ENCODE measurements at regions not wholly inside any gene's neighbourhood (a gene's known extent, or its start where the extent isn't known, plus 50 kb on each side); places are given as distances from the start of the nearest gene placed in this dataset.

- Histone ChIP-seq H3K9ac (ENCODE audit: low read length) (no peak overlapping the region), H3K23ac (ENCODE audit: low read length in 2 of 2) (no peak overlapping the region), H3K4ac (ENCODE audit: low read depth in 1 of 2, low read length in 2 of 2) (no peak overlapping the region), H2BK15ac (ENCODE audit: low read depth, poor library complexity, severe bottlenecking) (no peak overlapping the region), H3K4me2 (ENCODE audit: low read length, poor library complexity, severe bottlenecking) (no peak overlapping the region), H2AK5ac (ENCODE audit: low read length, severe bottlenecking) (no peak overlapping the region), H3K36me3 (ENCODE audit: control insufficient read depth in 1 of 2, insufficient read depth in 2 of 2, low read depth in 1 of 2, low read length in 2 of 2) (no peaks in the 10 kb centered on the region), H3K79me1 (replicated peaks; ENCODE audit: low read length, poor library complexity, severe bottlenecking) (no peaks in the 10 kb centered on the region), H3K4me1 (ENCODE audit: control insufficient read depth, insufficient read depth, low read depth, low read length) (no peaks in the 10 kb centered on the region), H2BK120ac (ENCODE audit: low read depth, low read length) (no peak overlapping the region), H3K9me3 (ENCODE audit: control insufficient read depth, low read length) (peaks cover 12% of the 10 kb centered on the region), H3K14ac (ENCODE audit: low read length in 2 of 2) (no peak overlapping the region), H3K18ac (ENCODE audit: low read depth in 1 of 2, low read length in 2 of 2) (no peak overlapping the region), H4K8ac (ENCODE audit: low read length) (no peak overlapping the region), H4K91ac (ENCODE audit: low read length) (no peak overlapping the region), H2AFZ (ENCODE audit: low read depth, low read length) (no peak overlapping the region), H3K27me3 (ENCODE audit: control insufficient read depth in 1 of 2, insufficient read depth in 1 of 2, low read length in 2 of 2) (no peaks in the 10 kb centered on the region), H3K27ac (ENCODE audit: low read length, poor library complexity, severe bottlenecking) (no peak overlapping the region), H2BK5ac (ENCODE audit: low read depth, low read length, poor library complexity, severe bottlenecking) (no peak overlapping the region), H2BK12ac (ENCODE audit: low read length in 2 of 2) (no peak overlapping the region), H3K4me3 (ENCODE audit: insufficient read depth in 1 of 2, low read depth in 1 of 2, low read length in 2 of 2) (no peak overlapping the region)
- DNase-seq: no peak
- WGBS: 90% methylated on average over 3 of the region's 4 CpGs
Measured at GRCh38 chr13:71171740-71172139, 695.3 kb downstream of the DACH1 start.

GRCh38 chr13:71169180-71169579 is 697.8 kb downstream of the DACH1 start:
- Histone ChIP-seq H3K79me1 (replicated peaks; ENCODE audit: low read length, poor library complexity, severe bottlenecking) (no peaks in the 10 kb centered on the region), H3K23ac (ENCODE audit: low read length in 2 of 2) (no peak overlapping the region), H3K27ac (ENCODE audit: low read length, poor library complexity, severe bottlenecking) (no peak overlapping the region), H2BK15ac (ENCODE audit: low read depth, poor library complexity, severe bottlenecking) (no peak overlapping the region), H3K4me1 (ENCODE audit: control insufficient read depth, insufficient read depth, low read depth, low read length) (no peaks in the 10 kb centered on the region), H3K4me2 (ENCODE audit: low read length, poor library complexity, severe bottlenecking) (no peak overlapping the region), H2BK5ac (ENCODE audit: low read depth, low read length, poor library complexity, severe bottlenecking) (no peak overlapping the region), H3K18ac (ENCODE audit: low read depth in 1 of 2, low read length in 2 of 2) (no peak overlapping the region), H3K9ac (ENCODE audit: low read length) (no peak overlapping the region), H2AK5ac (ENCODE audit: low read length, severe bottlenecking) (no peak overlapping the region), H3K14ac (ENCODE audit: low read length in 2 of 2) (no peak overlapping the region), H2AFZ (ENCODE audit: low read depth, low read length) (no peak overlapping the region), H4K8ac (ENCODE audit: low read length) (no peak overlapping the region), H3K36me3 (ENCODE audit: control insufficient read depth in 1 of 2, insufficient read depth in 2 of 2, low read depth in 1 of 2, low read length in 2 of 2) (no peaks in the 10 kb centered on the region), H2BK120ac (ENCODE audit: low read depth, low read length) (no peak overlapping the region), H3K4me3 (ENCODE audit: insufficient read depth in 1 of 2, low read depth in 1 of 2, low read length in 2 of 2) (no peak overlapping the region), H3K27me3 (ENCODE audit: control insufficient read depth in 1 of 2, insufficient read depth in 1 of 2, low read length in 2 of 2) (no peaks in the 10 kb centered on the region), H3K4ac (ENCODE audit: low read depth in 1 of 2, low read length in 2 of 2) (no peak overlapping the region), H4K91ac (ENCODE audit: low read length) (no peak overlapping the region), H3K9me3 (ENCODE audit: control insufficient read depth, low read length) (peaks cover 7% of the 10 kb centered on the region), H2BK12ac (ENCODE audit: low read length in 2 of 2) (no peak overlapping the region)
- DNase-seq: no peak
- WGBS: 75% methylated on average over 3 of the region's 3 CpGs

GRCh38 chr13:71156550-71156949 is 710.5 kb downstream of the DACH1 start:
- no peak overlapping the region for H2BK12ac ChIP-seq (ENCODE audit: low read length in 2 of 2)
- no peak overlapping the region for H2BK120ac ChIP-seq (ENCODE audit: low read depth, low read length)
- no peak overlapping the region for H4K91ac ChIP-seq (ENCODE audit: low read length)
- peaks cover 8% of the 10 kb centered on the region for H3K9me3 ChIP-seq (ENCODE audit: control insufficient read depth, low read length)
- WGBS: 86% methylated on average over 5 of the region's 6 CpGs
- no peak overlapping the region for H3K27ac ChIP-seq (ENCODE audit: low read length, poor library complexity, severe bottlenecking)
- no peak overlapping the region for H3K14ac ChIP-seq (ENCODE audit: low read length in 2 of 2)
- H3K79me1 ChIP-seq (replicated peaks; ENCODE audit: low read length, poor library complexity, severe bottlenecking): no peaks in the 10 kb centered on the region
- no peak overlapping the region for H2AK5ac ChIP-seq (ENCODE audit: low read length, severe bottlenecking)
- no peaks in the 10 kb centered on the region for H3K4me1 ChIP-seq (ENCODE audit: control insufficient read depth, insufficient read depth, low read depth, low read length)
- H4K8ac ChIP-seq (ENCODE audit: low read length): no peak overlapping the region
- no peaks in the 10 kb centered on the region for H3K36me3 ChIP-seq (ENCODE audit: control insufficient read depth in 1 of 2, insufficient read depth in 2 of 2, low read depth in 1 of 2, low read length in 2 of 2)
- H3K18ac ChIP-seq (ENCODE audit: low read depth in 1 of 2, low read length in 2 of 2): no peak overlapping the region
- no peak overlapping the region for H3K23ac ChIP-seq (ENCODE audit: low read length in 2 of 2)
- no peak overlapping the region for H3K4me2 ChIP-seq (ENCODE audit: low read length, poor library complexity, severe bottlenecking)
- no peak overlapping the region for H2BK5ac ChIP-seq (ENCODE audit: low read depth, low read length, poor library complexity, severe bottlenecking)
- H3K27me3 ChIP-seq (ENCODE audit: control insufficient read depth in 1 of 2, insufficient read depth in 1 of 2, low read length in 2 of 2): no peaks in the 10 kb centered on the region
- no peak overlapping the region for H3K4me3 ChIP-seq (ENCODE audit: insufficient read depth in 1 of 2, low read depth in 1 of 2, low read length in 2 of 2)
- DNase-seq: no peak
- H2BK15ac ChIP-seq (ENCODE audit: low read depth, poor library complexity, severe bottlenecking): no peak overlapping the region
- H2AFZ ChIP-seq (ENCODE audit: low read depth, low read length): no peak overlapping the region
- no peak overlapping the region for H3K9ac ChIP-seq (ENCODE audit: low read length)
- no peak overlapping the region for H3K4ac ChIP-seq (ENCODE audit: low read depth in 1 of 2, low read length in 2 of 2)

- Histone ChIP-seq H2BK15ac (ENCODE audit: low read depth, poor library complexity, severe bottlenecking) (no peak overlapping the region), H2BK5ac (ENCODE audit: low read depth, low read length, poor library complexity, severe bottlenecking) (no peak overlapping the region), H2BK120ac (ENCODE audit: low read depth, low read length) (no peak overlapping the region), H3K14ac (ENCODE audit: low read length in 2 of 2) (no peak overlapping the region), H2AFZ (ENCODE audit: low read depth, low read length) (no peak overlapping the region), H3K4ac (ENCODE audit: low read depth in 1 of 2, low read length in 2 of 2) (no peak overlapping the region), H4K91ac (ENCODE audit: low read length) (no peak overlapping the region), H3K23ac (ENCODE audit: low read length in 2 of 2) (no peak overlapping the region), H3K36me3 (ENCODE audit: control insufficient read depth in 1 of 2, insufficient read depth in 2 of 2, low read depth in 1 of 2, low read length in 2 of 2) (no peaks in the 10 kb centered on the region), H2AK5ac (ENCODE audit: low read length, severe bottlenecking) (no peak overlapping the region), H3K4me3 (ENCODE audit: insufficient read depth in 1 of 2, low read depth in 1 of 2, low read length in 2 of 2) (no peak overlapping the region), H3K18ac (ENCODE audit: low read depth in 1 of 2, low read length in 2 of 2) (no peak overlapping the region), H3K4me1 (ENCODE audit: control insufficient read depth, insufficient read depth, low read depth, low read length) (no peaks in the 10 kb centered on the region), H3K27me3 (ENCODE audit: control insufficient read depth in 1 of 2, insufficient read depth in 1 of 2, low read length in 2 of 2) (no peaks in the 10 kb centered on the region), H4K8ac (ENCODE audit: low read length) (no peak overlapping the region), H3K27ac (ENCODE audit: low read length, poor library complexity, severe bottlenecking) (no peak overlapping the region), H3K4me2 (ENCODE audit: low read length, poor library complexity, severe bottlenecking) (no peak overlapping the region), H2BK12ac (ENCODE audit: low read length in 2 of 2) (no peak overlapping the region), H3K79me1 (replicated peaks; ENCODE audit: low read length, poor library complexity, severe bottlenecking) (no peaks in the 10 kb centered on the region), H3K9ac (ENCODE audit: low read length) (no peak overlapping the region), H3K9me3 (ENCODE audit: control insufficient read depth, low read length) (peaks cover 3% of the 10 kb centered on the region)
- DNase-seq: no peak
- whole genome bisulfite sequencing: 93% methylated on average over 8 of the region's 10 CpGs
Measured at GRCh38 chr13:71149498-71150363, 717.3 kb downstream of the DACH1 start.
